Frontal cortex (tissue), 3 donors: ENCODE measurements at regions not wholly inside any gene's neighbourhood (a gene's known extent, or its start where the extent isn't known, plus 50 kb on each side); places are given as distances from the start of the nearest gene placed in this dataset.

Experiments used
- DNase-seq, 2 donors: peaks; one replicate each; pipeline ENCODE4 v3.0.0; 2012; ENCODE audit warnings: low spot score in 2 of 2
- FAIRE-seq: peaks from 2 replicates; lab custom pipeline; 2012; peaks lifted over from hg19 to GRCh38; lab: Jason Lieb, UNC
- donor health status: control.
- donor health status: control.
- donor health status: control.

DNA sequence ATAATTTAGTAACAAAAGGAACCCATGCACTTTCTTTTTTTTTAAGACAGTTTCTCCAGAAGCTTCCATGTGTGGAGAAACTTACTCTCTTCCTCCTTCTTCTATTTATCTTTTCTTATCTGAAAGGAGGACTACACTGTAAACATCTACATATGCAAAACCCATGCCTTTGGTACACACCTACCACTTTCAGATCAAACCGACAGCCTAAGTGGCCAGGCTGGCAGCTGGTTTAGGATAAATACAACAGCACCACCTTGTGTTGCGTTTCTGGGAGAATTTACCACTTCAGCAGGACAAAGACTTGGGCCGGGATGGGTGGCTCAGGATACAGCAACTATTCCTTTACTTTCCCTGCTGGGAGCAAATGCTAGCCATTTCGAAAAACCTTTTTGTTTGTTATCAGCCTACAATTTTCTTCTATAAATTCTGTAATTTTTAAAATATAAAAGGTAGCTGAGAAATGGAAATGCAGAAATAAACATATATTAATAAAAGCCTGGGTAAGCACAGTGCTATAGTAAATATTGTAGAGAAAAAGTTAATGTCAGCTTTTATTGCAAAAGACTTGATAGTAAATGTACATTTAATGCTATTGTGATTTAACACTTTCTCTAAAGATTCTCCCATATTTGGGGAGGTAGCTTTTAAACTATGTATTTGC is 94.0 kb upstream of the RFC3 start:
- FAIRE-seq (peak; percentile 84), DNase-seq (peak; percentile 47 to 57)

DNA sequence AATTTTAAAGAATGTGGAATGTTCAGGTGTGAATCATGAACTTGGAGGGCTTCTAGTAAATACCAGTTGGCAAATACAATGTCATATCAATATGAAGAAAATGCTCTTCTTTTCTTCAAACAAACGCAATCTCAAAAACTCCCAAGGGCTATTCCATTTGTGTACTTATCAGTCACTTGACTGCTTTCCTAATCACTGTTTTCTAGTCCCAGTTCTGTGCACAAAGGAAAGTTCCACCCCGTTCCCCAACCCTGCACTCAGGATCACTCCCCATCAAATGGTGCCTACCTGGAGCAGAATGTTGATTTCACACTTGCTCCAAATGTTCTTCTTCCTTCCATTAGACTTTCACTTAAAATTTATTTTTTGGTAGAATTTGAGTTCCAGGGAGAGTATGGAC is 92.6 kb upstream of the RFC3 start:
- DNase-seq (no peak), FAIRE-seq (no peak)

DNA sequence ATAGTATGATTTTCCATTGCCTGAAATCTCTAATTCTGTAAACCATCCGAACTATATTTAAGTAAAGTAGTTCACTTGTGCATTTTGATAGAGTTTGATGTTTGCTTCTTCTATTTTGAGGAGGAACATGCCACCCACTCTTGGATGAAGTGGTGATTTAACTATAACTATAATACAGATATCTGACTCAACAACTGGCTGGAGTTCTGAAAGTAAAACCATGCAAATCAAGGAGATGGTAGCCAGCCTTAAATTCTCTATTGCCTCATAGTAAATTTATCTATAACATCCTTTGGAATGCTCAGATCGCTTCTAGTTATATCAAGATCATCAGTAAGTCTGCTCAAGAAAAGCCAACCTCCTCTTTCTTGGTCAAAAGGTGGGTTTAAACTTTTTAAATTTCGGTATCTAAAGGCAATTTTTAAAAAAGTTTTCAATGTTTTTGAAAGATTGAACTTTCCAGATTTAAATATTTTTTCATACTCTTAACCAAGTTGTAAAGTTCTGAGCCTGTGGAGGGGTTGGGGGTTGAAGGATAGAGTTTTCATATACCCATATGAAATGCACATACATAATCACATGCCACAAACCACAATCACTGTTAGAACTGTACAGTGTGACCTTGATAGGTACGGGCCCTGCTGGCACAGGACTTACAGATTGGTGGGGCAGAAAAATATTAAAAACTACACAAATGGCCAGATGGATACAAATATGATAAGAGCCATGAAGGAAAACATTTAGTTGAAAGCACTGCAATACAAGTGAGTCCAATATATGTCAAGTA is 90.5 kb upstream of the RFC3 start:
- FAIRE-seq (no peak), DNase-seq (no peak)

DNA sequence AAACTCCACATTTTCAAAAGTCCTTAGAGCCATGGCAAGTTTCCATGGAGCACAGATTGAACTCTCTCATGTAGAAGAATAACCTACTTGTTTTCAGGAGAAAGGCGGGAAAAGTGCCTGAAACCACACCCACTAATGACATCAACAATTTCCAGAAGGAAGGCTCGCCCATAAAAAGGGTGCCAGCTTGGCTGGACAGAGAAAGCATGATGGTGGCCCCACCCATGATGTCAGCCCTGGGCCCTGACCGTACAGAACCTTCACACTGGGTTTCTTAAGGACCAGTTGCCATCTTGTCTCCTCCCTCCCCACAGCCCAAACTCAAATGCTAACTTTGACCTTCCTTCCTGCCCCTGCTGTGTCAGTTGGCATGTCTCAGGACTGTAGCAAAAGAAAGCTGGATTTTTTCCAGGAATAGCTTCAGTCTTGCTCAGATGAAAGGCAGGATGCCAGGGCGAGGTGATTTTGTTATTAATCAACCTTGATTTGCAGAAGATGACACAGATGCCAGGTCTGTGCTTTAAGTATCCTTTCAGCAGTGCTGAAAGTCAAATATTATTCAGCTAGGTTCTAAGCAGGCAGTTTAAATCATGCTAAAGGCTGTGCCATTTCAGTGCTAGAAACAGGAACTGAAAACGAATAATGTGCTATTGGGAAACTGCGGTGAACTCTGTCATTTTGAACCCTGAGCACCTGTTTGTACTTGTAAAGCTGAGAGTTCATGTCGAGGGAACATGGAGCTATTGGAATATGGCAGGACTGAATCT is 89.5 kb upstream of the RFC3 start:
- FAIRE-seq (no peak), DNase-seq (no peak)

DNA sequence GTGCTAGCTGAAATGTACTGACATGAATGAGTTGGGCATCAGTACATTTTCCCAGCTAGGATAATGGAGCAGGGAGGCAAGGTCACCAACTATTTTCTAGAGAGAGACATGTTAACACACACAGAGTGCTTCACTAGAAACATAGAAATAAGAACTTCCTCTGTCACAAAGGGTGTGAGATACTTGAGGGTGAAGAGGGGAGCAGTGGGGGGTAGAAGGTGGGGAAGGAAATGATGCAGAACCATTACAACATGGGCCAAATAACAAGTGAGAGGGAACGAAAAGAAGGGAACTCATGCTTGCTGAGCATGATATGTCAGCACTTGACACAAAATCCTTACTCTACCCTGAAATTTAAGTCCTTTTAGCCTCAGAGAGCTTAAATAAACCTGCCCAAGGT is 87.8 kb upstream of the RFC3 start:
- DNase-seq (no peak), FAIRE-seq (no peak)

DNA sequence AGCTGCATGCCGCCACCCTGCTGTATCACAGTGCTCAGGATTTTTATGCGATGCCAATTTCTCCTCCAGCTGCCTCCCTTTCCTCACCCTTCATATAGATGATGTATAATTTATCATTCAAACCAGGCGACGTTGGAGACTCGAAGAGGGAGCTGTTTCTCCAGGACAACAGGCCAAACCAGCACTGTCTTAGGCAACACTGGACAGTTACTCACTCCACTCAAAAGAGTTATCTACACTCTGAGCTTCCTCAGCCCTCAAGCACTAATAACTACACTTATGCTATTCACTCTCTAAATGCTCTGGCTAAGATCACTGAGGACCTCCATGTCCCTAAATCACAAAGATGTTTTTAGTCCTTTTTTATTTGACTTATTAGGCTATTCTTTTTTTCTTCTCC is 87.3 kb upstream of the RFC3 start:
- DNase-seq: no peak

DNA sequence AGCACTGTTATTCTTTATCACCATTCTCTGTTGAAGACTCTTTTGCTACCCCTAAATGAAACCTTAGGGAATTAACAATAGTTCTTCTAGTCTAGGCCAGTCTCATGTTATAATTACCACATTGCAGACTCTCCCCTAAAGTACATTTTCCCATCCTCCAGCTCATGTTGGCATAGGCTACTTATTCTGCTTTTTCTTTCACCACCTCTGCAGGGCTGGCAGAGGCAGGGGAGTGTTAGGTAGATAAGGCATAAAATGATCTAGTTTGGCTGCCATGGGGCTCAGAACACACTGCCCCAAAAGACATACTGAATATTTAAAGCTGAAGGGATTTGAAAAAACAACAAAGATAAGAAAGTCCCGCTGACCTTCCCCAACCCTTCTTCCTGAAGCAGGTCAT is 82.7 kb upstream of the RFC3 start:
- no peak for FAIRE-seq

More for the DNA sequence above, 87.3 kb upstream of the RFC3 start:
- no peak for FAIRE-seq

DNA sequence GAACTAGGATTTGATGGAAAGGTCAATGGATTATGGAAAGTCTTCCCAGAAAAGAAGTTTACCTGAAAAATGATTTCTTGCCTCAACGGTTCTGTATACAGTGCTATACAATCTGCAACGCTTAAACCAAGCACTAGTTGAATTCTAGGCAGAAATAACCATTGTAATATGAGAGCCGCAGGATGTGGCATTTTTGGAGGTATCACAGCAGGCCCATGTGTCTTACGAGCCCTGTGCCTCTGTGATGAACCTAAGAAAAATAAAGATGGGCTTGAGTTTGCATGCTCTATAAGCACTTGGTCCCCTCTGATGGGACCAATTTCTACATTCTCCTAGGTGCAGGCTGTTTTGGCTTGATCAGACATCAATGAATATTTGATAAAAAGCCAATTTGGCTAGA is 78.7 kb upstream of the RFC3 start:
- no peak for FAIRE-seq
- no peak for DNase-seq

More for the DNA sequence above, 82.7 kb upstream of the RFC3 start:
- DNase-seq: no peak

DNA sequence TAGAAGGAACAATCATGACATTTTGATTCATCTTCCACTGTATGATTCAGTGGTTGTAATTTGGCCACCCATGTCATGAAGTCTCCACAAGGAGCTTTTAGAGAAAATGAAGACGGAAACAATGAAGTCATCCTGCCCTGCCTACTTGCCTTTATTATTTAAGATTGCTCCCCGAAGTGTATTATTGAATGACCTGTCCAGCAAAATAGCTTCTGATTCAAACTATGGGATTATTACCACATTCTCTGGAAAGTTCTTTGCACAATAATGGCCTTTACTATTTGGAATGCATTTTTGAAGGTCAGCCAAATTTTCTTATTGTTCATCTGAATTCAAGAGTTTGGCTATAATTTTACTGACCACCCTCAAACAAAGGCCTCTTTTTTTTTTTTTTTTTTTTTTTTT is 77.8 kb upstream of the RFC3 start:
- FAIRE-seq (no peak), DNase-seq (no peak)

DNA sequence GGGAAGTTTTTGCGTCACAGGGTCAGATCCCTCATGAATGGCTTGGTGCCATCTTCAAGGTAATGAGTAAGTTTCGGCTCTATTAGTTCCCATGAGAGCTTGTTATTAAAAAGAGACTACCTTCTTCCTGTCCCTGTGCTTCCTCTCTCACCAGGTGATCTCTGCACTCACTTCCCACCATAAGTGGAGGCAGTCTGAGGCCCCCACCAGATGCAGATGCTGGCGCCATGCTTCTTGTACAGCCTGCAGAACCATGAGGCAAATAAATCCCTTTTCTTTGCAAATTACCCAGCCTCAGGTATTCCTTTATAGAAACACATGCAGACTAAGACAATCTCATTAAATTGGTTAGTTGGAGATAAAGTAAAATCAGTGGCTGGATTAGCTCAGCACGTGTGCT is 75.6 kb upstream of the RFC3 start:
- FAIRE-seq (no peak), DNase-seq (no peak)

DNA sequence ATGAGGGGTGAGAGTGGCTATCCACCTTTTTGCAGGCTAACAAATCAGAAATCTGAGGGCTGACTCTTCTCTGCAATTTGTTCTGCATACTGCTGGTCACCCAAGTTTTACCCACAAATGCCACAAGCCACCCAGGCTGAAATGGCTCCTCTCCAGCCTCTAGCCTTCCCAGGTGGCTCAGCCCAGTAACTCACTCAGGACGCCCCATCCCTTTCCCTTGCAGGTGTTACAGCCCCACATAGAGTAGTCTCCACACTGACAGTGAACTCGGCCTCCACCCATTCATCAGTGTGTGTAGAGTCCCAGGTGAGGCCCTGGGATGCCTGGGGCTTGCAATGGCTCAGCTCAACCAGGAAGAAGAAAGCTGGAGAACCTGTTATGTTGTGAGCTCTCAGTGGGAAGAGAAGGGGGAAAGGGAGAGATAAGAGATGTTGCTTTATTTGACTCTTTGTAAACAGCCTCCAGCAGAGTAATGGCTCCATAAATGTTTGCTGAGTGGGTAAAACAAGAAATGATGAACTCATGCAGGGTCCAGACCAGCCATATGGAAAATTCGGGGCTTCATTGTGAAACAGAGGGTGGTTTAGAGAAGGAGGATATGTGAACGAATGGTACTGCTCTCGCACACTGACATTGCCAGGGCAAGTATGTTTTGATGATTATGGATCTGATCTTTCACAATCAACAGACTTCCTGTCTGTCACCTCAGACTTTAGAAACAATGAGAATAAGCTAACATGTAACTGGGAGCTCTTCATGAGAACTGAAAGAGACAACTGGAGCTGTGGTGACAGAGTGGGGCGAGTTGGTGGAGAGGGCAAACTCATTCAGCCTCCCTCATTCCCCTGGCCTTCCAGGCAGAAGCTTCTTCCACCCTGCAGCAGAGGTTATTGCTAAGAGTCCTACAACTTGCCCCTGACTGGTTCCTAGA is 74.2 kb upstream of the RFC3 start:
- no peak for DNase-seq
- no peak for FAIRE-seq

DNA sequence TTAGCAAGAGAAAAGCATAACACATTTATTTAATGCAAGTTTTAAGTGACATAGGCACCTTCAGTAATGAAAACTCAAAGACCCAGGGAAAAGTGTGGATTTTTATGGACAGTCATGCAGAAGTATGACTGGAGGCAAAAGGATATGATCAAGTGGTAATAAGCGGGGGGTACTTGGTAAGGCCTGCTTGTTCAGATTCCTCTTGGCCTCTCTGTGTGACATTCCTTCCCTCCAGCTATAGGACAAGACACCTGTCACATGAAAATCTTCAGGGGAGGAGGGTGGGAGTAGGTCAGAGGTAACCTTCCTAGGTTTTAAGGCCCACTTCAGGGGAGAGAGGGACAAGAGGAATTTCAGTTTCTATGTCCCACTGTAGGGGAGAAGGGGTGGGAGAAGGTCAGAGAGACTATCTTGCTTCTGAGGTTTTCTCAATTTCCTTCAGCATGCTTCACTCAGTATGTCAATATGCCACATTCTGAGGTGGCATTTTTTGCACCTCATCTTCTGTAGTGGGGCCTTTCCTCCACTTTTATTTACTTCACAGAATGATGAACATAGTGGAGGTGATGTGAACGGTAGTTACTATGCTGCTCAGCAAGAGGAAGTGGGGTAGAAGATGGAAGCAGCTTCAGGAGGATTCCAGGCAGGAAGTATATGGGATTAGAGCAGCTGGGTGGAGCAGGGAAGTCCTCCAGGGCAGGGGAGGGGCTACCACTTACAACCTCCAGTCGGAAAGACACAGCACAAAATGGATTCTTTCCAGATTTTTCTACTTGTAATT is 73.2 kb upstream of the RFC3 start:
- no peak for DNase-seq
- no peak for FAIRE-seq

DNA sequence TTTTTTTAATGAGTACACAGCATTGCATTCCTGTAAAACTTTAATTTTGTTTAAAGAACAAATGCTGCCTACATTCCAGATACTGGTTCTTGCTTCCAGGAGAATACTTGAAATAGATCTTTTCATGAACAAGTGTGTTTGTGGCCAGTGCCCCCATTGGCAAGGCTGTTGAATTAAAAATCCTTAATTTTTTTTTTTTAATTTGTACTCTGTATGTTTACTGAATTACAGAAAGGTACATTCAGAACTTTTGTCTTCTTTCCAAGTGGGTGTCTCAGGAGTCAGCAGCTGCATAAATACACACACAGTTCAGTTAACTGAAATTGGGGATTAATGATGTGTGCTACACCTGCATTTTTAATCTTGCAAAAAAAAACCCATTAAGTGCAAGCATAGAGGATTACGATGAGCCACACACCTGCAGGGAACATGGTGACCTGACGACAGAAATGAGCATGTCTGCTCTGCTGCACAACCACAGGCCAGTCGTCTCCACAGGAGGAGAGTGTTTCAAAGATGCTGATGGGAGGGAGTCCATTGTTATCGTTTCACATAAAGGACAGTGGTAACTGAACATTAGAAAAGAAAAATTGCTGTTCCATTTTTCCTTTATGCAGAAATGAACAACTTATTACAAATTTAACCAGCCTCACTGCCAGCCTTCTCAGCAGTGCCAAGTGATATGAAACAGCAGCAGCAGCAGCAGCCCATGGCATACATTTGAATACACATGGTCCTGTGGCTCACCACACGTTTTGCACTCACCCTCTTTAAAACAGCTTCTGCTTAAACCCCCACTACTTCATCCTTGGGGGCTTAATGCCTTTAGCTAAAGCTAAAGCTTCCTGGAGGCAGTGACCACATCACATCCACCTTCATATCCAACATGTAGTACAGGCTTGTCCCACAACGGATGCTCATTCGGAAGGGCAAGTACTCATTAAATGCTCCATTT is 72.3 kb upstream of the RFC3 start:
- no peak for FAIRE-seq
- DNase-seq: no peak

DNA sequence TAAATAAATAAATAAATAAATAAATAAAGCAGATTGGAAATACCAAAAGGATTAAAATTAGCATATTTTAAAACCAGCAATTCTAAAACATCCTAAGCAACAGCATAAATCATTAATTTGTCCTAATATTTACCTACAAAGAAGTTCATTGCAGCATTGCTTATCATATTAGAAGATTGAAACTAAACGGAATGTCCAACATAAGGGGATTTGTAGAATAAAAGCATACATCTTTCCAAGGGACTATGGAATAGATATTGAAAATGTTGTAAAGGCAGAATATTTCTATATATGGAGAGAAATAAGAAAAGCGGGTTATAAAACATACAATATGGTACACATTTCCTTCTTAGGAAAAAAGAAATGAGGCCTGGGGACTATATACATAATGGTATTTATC is 71.1 kb upstream of the RFC3 start:
- DNase-seq (no peak), FAIRE-seq (no peak)

DNA sequence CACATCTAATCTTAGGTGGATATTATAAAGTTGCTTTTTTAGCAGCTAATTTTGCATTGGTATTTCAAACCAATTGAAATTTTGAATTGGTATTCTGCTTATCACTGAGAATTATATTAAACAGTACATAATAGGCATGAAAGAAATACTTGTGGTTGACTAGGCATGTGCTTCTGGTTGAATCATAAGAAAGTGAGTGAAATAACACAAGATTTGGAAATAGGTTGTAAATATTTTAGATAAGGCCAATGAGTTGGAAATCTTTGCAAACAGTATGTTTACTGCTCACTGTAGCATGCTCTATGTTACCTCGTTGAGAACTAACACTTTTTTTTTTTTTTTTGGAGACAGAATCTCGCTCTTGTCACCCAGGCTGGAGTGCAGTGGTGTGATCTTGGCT is 66.8 kb upstream of the RFC3 start:
- DNase-seq (no peak), FAIRE-seq (no peak)

DNA sequence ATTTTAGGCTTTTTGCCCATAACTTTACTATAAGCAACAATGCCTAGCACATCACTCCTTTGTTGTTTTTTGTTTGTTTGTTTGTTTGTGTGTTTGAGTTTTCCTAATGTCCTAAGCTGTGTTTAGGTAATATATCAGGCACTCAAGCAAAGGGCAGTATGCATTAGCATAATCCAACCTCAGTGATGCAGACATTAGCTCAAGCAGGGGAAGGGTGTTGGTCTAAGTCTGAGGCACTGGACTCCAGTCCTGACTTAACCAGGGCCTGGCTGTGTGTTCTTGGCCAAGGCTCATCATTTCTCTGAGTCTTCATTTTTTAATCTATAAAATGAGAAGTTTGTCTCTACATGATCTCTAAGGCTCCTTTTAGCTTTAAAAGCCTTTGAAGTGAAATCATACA is 65.9 kb upstream of the RFC3 start:
- DNase-seq: no peak
- FAIRE-seq: no peak

DNA sequence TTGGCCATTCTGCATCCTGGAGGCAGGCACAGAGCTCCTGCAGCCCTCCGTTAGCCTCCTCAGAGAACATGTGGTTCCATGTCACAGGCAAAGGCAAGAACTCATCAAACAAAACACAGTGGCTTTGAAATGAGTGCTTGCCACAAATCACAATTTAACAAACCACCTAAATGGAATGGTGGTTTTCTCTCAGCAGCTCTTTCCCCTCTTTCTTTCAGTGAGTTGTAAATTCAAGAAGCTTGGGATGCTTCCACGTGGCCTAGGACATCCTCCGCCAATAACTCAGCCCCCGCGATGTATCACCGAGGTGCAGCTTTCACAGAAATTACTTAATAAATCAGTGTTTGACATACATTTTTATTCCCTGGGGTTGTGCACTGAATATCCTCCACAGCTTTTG is 65.4 kb upstream of the RFC3 start:
- no peak for DNase-seq
- no peak for FAIRE-seq

DNA sequence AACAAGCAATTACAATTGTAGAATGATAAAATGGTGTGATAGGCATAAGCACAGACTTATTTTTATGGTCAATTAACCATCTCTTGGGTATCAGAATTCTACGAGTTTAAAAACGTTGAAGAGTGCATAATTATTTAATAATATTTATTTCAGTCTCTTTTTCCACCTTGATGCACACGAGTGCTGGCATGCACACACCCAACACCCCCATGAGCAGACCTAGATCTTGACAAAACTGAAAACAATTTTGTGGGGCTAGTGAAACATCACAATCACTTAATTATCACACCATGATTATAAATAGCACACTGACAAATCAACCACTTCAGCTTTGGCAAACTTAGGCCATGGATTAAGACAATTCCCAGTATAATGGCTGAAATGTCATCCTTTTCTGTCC is 61.0 kb upstream of the RFC3 start:
- FAIRE-seq (no peak), DNase-seq (no peak)
